Osteoblast (primary cell): ENCODE measurements at regions not wholly inside any gene's neighbourhood (a gene's known extent, or its start where the extent isn't known, plus 50 kb on each side); places are given as distances from the start of the nearest gene placed in this dataset.

Experiments used
- DNase-seq: peaks from one replicate; pipeline ENCODE4 v3.0.0; 2011; ENCODE audit warnings: low spot score, mixed read lengths; ENCODE audit not compliant: insufficient read length; ENCODE audit errors: missing footprints
- H2AFZ ChIP-seq: 2 replicates; pipeline ENCODE4 v1.6.0; 2011; ENCODE audit warnings: mild to moderate bottlenecking, low read length
- H3K27ac ChIP-seq: 2 replicates; pipeline ENCODE4 v1.5.1; 2011; ENCODE audit warnings: mild to moderate bottlenecking, low read depth, low read length, moderate library complexity
- H3K27me3 ChIP-seq: 2 replicates; pipeline ENCODE4 v1.6.0; 2012; ENCODE audit warnings: mild to moderate bottlenecking, control low read depth, inconsistent platforms, low read length, moderate library complexity; ENCODE audit not compliant: insufficient read depth
- H3K36me3 ChIP-seq: 2 replicates; pipeline ENCODE4 v1.5.1; 2011; ENCODE audit warnings: mild to moderate bottlenecking, low read length, control low read depth, moderate library complexity; ENCODE audit not compliant: insufficient read depth
- H3K4me1 ChIP-seq: 2 replicates; pipeline ENCODE4 v1.5.1; 2011; ENCODE audit warnings: mild to moderate bottlenecking, low read length, control low read depth, moderate library complexity; ENCODE audit not compliant: insufficient read depth
- H3K4me2 ChIP-seq: 2 replicates; pipeline ENCODE4 v1.6.0; 2011; ENCODE audit warnings: mild to moderate bottlenecking, low read length; ENCODE audit not compliant: insufficient read depth
- H3K4me3 ChIP-seq: fragments of 200-600 bp; sonication (generic); 3 replicates; pipeline ENCODE4 v1.5.1; 2012; ENCODE audit warnings: mild to moderate bottlenecking, low read length, inconsistent platforms; ENCODE audit not compliant: insufficient read depth
- H3K79me2 ChIP-seq: 2 replicates; pipeline ENCODE4 v1.6.0; 2012; ENCODE audit warnings: mild to moderate bottlenecking, low read length, control low read depth, inconsistent platforms; ENCODE audit not compliant: insufficient read depth
- H3K9me3 ChIP-seq: 2 replicates; pipeline ENCODE4 v1.5.1; 2011; ENCODE audit warnings: low read depth, low read length, control low read depth
- H4K20me1 ChIP-seq: 2 replicates; pipeline ENCODE4 v1.6.0; 2012; ENCODE audit warnings: mild to moderate bottlenecking, low read length, control low read depth; ENCODE audit not compliant: insufficient read depth
- TF ChIP-seq, protein P1 (sequence below): IDR thresholded peaks from 2 replicates; pipeline ENCODE4 v1.5.1; 2011; ENCODE audit warnings: mild to moderate bottlenecking, low read depth, low read length, moderate library complexity; ENCODE audit errors: extremely low read depth

DNA sequence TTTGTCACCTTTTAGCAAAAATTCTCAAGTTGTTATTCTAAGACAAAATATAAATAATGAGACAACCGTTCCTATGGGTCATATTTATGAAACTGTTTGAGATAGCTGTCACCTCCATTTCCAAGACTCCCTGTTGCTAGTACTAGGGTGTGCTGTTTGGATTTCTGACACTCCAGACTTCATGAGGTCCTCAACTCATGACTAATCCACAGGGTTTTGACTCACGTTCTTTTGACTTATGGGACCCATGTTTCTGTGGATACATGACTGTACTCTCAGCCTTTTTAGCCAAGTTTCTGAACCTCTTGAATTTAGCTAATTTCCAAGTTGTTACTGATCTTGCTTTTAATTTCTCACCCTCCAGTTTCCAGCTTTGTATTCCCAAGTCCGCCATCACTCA is 178.7 kb upstream of the FAM98A start:
- TF ChIP-seq, protein P1, sequence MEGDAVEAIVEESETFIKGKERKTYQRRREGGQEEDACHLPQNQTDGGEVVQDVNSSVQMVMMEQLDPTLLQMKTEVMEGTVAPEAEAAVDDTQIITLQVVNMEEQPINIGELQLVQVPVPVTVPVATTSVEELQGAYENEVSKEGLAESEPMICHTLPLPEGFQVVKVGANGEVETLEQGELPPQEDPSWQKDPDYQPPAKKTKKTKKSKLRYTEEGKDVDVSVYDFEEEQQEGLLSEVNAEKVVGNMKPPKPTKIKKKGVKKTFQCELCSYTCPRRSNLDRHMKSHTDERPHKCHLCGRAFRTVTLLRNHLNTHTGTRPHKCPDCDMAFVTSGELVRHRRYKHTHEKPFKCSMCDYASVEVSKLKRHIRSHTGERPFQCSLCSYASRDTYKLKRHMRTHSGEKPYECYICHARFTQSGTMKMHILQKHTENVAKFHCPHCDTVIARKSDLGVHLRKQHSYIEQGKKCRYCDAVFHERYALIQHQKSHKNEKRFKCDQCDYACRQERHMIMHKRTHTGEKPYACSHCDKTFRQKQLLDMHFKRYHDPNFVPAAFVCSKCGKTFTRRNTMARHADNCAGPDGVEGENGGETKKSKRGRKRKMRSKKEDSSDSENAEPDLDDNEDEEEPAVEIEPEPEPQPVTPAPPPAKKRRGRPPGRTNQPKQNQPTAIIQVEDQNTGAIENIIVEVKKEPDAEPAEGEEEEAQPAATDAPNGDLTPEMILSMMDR: no peak
- Histone ChIP-seq H3K27ac (no peak overlapping the region), H3K79me2 (no peaks in the 10 kb centered on the region), H3K4me1 (no peaks in the 10 kb centered on the region), H4K20me1 (no peaks in the 10 kb centered on the region), H3K4me3 (no peak overlapping the region), H3K9me3 (no peaks in the 10 kb centered on the region), H3K36me3 (no peaks in the 10 kb centered on the region), H2AFZ (no peak overlapping the region), H3K27me3 (no peaks in the 10 kb centered on the region), H3K4me2 (no peak overlapping the region)
- no peak for DNase-seq

DNA sequence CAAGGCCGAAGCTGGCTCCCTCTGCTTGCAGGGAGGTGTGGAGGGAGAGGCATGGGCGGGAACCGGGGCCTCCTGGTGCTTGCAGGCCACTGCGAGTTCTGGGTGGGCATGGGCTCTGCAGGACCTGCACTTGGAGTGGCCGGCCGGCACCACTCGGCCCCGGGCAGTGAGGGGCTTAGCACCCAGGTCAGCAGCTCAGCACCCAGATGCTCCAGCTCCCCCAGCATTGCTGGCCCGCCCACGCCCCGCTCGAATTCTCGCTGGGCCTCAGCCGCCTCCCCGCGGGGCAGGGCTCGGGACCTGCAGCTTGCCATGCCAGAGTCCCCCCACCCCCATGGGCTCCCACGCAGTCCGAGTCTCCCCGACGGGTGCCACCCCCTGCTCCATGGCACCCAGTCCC is 176.2 kb upstream of the FAM98A start:
- H4K20me1 ChIP-seq: no peaks in the 10 kb centered on the region
- H2AFZ ChIP-seq: no peak overlapping the region
- no peak for DNase-seq
- H3K4me1 ChIP-seq: no peaks in the 10 kb centered on the region
- H3K79me2 ChIP-seq: no peaks in the 10 kb centered on the region
- H3K4me2 ChIP-seq: no peak overlapping the region
- H3K27ac ChIP-seq: no peak overlapping the region
- TF ChIP-seq, protein P1: no peak
- H3K36me3 ChIP-seq: no peaks in the 10 kb centered on the region
- H3K4me3 ChIP-seq: no peak overlapping the region
- no peaks in the 10 kb centered on the region for H3K27me3 ChIP-seq
- H3K9me3 ChIP-seq: no peaks in the 10 kb centered on the region

DNA sequence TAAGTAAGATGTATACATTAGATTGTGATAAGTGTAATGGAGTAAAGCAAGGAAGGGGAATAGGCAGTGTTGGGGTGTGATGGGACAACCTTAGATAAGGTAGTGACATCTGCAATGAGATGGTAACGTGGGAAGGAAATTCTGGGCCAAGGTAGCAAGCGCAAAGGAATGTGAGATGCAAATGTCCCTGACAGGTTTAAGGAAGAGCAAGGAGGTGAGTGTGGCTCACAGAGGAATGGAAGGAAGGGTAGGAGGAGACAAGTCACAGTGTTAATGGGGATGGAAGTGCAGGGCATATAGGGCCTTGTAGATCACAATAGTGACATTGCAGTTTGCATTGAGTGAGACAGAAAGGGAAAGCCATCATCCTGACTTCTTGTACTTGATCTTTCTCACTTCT is 170.9 kb upstream of the FAM98A start:
- H3K4me1 ChIP-seq: no peaks in the 10 kb centered on the region
- H3K9me3 ChIP-seq: no peaks in the 10 kb centered on the region
- no peaks in the 10 kb centered on the region for H4K20me1 ChIP-seq
- no peak overlapping the region for H3K27ac ChIP-seq
- no peak overlapping the region for H3K4me2 ChIP-seq
- no peak overlapping the region for H2AFZ ChIP-seq
- no peaks in the 10 kb centered on the region for H3K27me3 ChIP-seq
- TF ChIP-seq, protein P1: no peak
- no peak for DNase-seq
- H3K79me2 ChIP-seq: no peaks in the 10 kb centered on the region
- H3K4me3 ChIP-seq: no peak overlapping the region
- H3K36me3 ChIP-seq: no peaks in the 10 kb centered on the region

DNA sequence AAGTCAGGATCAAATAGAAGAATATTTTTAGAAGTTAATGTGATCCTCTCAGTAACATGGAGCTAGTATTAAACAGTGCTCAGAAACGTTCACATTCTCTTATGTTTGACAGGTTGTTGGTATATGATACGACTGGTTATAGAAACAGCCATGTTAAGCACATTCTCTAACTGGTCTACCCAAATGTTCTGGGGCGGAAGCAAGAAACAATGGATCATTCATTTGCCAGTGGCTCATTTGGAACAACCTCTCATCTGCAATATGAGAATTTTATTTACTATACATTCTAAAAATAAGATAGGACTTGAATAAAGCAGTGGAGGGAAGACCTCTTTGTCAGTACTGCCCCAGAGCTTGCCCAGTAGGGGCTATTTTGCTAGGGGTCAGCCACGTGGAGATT is 167.1 kb upstream of the FAM98A start:
- H3K4me3 ChIP-seq: no peak overlapping the region

More for the DNA sequence above, 167.1 kb upstream of the FAM98A start:
- DNase-seq: no peak
- Histone ChIP-seq H3K79me2 (no peaks in the 10 kb centered on the region), H3K4me2 (no peak overlapping the region), H3K4me1 (no peaks in the 10 kb centered on the region), H3K36me3 (no peaks in the 10 kb centered on the region), H4K20me1 (no peaks in the 10 kb centered on the region), H3K27ac (no peak overlapping the region), H2AFZ (no peak overlapping the region), H3K27me3 (no peaks in the 10 kb centered on the region), H3K9me3 (no peaks in the 10 kb centered on the region)
- TF ChIP-seq, protein P1: no peak
